ENCODE measurements at regions not wholly inside any gene's neighbourhood (a gene's known extent, or its start where the extent isn't known, plus 50 kb on each side); places are given as distances from the start of the nearest gene placed in this dataset.

DNA sequence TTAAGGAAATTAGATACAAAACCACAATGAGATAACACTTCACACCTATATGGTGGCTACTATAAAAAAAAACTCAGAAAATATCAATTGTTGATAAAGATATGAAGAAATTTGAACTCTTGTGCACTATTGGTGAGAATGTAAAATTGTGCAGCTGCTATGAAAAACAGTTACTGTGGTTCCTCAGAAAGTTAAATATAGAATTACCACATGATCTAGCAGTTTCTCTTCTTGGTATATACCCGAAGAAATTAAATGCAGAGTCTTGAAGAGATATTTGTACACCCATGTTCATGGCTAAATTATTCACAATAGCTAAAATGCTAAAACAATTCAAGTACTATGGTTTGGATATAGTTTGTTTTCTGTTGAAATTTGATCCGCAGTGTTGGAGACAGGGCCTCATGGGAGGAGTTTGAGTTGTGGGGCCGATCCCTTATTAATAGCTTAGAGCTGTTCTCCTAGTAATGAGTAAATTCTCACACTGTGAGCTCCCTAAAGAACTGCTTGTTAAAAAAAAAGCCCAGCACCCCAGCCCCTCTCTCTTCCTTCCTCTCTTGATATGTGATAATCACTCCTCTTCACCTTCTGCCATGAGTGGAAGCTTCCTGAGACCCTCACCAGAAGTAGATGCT, 1412.1 kb downstream of the PLA2G4A start:
- no peak for DNase-seq

DNA sequence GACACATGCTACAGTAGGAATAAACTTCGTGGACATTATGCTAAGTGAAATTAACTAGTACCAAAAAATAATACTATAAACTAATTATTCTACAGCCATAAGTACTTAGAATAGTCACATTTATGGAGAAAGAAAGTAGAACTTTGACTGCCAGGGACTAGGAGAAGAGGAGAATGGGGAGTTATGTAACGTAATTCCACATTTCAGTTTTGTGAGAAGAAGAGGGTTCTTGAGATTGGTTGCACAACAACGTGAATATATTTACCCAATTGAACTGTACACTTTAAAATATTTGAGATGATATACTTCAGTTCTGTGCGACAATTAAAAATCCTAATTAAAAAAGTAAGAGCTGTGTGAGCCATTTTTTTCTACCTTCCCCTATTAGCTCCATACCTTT, 1412.9 kb downstream of the PLA2G4A start:
- DNase-seq = no peak

DNA sequence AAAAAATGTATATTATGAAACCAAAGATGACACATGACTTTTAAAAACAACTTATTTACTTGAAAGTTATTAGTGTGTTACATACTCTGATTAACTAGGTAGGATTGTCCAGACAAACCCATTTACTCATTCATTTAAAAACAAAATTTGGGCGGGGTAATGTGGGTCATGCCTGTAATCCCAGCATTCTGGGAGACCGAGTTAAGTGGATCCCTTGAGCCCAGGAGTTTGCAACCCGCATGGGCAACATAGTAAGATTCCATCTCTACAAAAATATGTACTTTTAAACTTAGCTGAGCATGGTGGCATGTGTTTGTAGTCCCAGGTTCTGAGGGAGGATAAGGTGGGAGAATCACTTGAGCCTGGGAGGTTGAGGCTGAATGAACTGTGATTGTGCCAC, 1414.7 kb downstream of the PLA2G4A start:
- no peak for DNase-seq

DNA sequence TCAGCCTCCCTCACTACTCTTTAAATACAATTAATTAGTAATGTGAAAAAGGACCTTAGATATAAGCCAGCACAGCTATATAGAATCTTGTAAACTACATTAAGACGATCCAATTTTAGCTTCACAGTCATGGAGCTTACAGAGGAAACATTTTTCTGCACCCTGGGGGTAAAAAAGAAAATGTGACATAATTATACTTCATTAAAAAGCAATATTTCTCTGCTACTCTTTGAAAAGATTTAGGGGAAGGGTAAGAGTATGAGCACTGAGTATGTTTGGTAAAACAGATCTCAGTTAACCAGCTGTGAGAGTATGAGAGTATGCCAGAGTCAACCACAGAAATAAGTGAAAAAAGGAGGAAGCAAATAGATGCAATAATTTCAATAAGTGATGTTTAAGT, 1415.9 kb downstream of the PLA2G4A start:
- DNase-seq = no peak

DNA sequence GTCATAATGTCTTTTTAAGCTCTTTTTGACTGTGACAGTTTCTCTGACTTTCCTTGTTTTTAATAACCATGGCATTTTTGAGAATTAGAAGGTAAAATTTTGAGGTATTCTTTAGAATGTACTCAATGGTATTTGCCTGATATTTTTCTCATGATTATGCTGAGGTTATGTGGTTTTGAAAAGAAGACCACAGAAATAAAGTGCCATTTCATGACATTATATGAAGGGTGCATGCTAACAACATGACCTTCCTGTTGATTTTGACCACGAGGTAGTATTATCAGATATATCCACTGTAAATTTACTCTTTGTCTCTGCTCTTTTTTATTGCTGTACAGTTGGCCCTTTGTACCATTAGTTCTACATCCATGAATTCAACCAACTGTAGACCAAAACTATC, 1418.5 kb downstream of the PLA2G4A start:
- no peak for DNase-seq

DNA sequence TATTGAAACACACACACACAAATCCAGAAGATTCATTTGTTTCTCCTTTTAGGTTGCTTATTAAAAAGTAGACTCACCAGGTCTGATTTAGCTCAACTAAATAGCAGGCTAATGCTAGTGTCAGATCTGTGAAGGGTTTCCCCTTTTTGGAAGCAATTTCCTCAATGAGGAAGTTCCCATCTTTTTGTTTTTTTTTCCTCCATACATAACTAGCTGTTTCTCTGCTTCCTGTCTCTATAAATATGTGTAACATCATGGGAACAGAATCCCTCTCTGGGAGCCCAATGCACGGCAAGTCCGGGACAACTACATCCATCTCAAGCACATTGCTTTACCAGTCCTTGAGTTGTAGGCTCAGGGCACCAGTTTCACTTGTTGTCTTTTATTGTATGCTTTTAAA, 1421.1 kb downstream of the PLA2G4A start:
- no peak for DNase-seq

DNA sequence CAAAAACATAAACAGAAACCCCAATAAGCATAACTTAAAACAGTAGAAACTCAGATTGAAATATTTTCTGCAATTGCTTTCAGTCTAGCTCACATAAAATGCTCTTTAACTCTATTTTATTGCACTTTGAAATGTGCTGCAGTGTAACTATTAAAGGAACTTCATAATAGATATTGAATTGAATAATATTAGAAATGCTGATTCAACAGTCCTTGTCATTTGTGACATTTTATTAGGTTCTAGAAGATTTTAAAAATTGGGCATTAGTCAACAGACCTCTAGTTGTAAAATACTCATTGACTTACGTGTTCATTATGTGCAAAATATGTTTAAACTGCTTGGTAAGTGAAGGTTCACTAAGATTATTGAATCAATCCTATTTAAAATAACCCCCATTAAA, 1422.3 kb downstream of the PLA2G4A start:
- DNase-seq = no peak

DNA sequence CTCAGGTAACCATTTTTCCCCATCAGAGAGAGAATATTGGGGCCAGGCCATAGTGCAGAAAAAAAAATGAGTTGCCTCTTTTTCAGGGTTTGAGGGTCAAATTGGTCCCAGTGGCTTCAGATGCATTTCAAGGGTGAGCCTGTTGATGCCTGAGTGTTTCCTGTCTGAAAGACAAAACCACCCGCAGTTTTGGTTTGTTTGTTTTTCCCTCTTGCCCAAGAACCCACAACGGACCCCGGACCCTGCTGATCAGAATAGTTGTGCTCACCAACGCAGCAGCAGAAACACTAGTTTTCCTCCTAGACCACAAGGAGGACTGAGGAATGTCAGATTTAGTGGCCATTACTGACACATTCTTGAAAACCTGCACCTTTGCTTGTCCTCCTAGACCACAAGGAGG, 1433.1 kb downstream of the PLA2G4A start:
- DNase-seq = no peak

DNA sequence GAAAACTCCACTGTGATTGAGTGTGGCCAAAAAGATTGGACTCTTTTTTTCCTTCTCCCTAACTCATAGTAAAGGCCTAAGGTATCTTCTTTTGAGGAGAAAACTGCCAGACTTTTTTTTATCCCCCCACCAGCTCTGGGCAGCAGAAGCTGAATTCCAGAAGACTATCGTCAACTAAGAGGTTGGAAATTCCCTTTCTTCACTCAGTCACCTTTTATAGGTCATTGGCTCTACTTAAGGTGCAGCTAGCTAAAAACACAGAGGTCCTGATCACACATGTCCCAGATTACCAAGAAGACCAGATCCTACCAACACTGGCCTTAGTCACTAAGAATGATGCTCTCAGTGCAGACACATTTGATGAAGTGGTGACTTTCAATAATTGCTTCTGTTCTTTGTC, 1441.2 kb downstream of the PLA2G4A start:
- no peak for DNase-seq

DNA sequence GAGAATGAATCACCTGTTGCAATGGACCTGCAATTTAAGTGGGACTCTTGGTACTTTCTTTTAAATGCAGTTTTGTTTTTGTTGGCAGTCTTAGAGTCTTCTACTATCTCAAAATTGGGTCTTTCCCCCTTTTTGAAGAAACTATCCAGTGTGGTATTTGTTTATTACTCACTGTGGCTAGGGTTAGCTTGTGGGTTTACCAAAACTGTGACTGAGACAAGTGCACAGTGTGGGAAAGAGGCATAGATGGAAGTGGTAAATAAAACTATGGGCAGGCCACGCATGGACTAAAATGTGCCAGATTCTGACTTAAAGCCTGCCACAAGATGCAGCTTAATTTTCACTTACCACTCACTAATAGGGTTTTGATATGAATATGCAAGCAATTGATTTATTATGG, 1441.7 kb downstream of the PLA2G4A start:
- no peak for DNase-seq

DNA sequence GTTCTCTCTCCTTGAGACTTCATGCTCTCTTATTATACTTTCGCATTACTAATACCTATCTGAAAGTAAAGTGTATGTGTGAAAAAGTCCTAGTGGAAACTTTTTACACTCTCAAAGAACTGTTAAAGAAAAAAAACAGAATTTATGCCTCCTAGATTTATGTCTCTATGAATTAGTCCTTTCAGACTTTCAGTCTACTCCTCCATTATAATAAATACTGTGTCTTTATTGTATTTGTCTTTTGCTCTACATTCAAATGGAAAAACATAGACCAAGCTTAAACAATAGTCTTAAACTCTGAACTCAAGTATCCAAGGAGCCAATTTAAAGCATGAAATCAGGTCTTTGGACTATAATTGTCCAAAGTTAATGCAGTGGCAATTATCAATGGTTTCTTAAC, 1449.0 kb downstream of the PLA2G4A start:
- no peak for DNase-seq

DNA sequence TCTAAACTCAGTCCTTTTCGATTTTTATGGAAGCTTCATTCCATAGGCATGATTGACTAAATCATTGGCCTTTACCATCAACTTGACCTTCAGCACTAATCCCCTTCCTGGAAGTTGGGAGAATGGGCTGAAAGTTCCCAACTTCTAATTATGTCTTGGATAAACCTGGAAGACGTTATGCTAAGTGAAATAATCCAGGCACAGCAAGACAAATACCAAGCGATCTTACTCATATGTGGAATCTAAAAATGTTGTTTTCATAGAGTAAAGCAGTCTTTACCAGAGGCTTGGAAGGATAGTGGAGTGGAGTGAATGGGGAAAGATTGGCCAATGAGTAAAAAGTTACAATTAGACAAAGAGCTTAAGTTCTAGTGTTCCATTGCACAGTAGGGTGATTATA, 1453.2 kb downstream of the PLA2G4A start:
- DNase-seq = no peak

DNA sequence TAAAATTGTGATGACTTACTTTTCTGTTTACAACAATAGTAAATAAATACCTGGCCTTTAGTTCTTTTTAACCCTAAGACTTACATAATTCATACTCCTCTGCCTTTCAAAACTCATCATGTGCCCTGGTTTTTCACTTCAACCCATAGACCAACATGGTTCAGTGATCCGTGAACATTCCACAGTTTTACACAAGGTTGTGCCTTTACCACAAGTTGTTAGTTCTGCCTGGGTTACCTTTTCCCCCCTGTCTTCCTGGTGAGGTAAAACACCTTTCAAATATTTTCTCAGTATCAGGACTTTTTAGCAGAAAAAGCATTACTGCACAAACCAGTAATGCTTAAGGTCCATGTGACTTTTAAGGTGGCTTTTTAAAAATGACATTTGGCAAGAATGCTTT, 1466.4 kb downstream of the PLA2G4A start:
- DNase-seq = no peak

DNA sequence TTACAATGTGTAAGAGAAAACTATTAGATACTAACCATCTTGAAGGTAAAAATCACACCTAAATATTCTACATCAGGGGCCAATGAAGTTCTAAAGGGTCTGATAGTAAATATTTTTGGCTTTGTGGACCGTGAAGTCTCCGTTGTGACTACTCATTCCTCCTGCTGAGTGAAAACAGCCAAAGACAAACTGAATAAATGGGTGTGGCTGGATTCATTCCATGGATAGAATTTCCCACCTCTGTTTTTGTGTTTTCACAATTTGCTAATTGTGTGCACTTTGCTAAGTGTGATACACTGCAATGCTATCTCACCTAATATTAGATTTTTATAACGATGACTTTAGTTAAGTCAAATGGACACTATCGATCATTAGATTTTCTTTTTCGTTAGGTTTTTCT, 1474.0 kb downstream of the PLA2G4A start:
- DNase-seq = no peak

DNA sequence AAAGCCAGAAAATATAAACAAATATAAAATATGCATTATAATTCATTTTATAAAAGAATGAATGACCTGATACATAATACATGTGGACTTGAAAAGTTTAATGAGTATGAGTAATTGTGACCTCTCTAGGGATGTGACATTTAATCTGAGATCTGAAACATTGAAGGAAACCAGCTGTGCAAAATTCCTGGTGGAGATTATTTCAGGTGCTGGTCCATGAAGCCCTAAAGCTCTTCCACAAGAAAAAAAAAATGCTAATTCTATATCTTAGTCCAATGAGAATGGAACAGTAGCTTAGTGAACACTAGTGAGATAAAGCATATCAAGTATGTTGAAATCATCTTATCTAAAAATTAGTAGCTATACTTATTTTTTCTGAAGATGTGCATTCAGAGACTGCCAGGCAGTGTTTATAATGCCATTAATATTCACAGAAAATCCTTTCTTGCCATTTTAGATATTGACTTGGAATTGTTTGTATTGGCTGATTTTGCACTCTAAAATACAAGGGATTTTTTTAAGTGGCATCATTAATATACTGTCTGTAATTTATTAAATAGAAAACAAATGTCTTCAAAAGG, 1485.9 kb downstream of the PLA2G4A start:
- DNase-seq = no peak

DNA sequence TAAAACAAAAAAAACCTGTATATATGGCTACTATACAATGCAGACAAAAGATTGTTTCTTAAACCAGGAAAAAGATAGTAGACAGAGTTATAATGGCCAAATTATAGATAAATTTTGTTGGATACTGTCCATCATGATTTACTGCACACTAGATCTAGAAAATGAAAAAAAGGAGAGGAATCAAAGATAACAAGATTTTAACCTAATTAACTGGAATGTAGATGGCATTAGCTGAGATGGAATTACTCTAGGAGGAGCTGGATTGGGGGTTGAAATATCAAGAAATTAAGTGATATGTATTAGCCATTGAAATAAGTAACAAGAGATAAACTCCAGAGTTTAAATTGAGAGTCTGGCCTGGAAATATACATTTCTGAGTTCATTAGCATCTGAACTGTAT, 1489.1 kb downstream of the PLA2G4A start:
- no peak for DNase-seq

DNA sequence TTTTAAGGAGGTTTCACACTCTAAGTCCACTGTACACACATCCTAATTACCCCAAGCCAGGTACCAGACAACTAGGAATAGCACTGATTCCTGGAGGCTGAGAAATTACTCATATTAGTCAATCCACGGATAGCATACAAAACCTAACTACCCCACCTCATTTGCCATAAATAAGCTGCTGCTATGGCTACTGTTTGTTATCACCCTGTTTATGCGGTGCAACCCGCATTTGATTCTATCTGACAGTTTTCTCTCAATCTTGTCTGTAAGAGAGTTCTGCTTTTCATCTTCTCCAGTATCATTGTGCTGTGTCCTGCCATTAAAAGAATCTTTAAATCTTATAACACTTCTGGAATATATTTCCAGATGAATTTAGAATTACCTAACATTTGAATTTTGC, 1496.5 kb downstream of the PLA2G4A start:
- no peak for DNase-seq

DNA sequence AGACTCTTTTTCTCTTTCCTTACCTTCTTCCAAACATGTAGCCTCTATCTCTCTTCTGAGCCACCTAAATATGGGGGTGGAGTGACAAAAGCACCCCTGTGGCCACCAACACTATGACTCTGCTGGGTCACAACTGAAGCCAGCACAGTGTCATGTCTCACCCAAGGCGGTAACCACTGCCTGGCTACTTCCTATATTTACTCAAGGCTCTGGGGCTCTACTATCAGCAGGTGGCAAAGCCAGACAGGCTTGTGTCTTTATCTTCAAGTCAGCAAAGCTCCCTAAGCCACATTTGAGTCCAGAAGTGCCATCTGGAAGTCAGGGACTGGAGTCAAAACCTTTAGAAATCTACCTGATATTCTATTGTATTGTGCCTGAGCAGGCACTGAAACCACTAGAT, 1515.2 kb downstream of the PLA2G4A start:
- no peak for DNase-seq

DNA sequence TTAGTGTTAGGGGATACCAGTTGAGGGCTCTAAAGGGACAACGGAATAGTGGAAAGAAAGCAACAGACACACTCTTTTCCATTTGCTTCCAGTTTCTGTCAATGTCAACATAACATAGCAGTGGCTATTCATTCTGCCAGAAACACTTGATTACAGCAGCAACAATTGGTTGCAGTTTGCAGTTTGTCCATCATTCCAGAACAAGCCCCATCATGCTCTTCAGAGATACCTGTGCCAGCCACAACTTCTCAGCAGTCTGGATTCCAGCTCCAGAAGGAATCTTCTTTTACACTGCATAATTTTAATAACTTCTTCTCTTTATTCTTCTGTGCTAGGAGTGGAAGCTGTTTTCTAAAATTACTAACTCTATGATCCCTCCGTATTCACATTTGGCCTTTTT, 1521.4 kb downstream of the PLA2G4A start:
- DNase-seq = no peak

DNA sequence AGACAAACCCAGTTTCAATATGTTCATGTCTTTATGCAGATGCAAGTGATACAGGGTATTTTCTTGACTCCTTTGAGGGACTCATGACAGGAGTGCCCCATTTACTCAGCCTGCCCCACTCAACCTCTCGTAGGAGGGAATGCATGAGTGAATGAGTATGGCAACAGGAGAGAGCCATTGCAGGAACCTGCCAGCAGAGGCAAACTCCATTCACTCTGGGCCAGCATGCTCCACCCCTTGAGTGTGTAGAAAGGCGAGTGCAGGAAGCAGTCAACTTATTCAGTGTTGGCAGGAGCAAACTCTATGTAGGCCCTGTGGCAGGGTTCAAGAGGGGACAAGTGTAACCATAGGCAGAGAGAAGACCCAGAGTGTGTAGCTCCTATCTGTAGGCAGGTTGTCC, 1526.3 kb downstream of the PLA2G4A start:
- DNase-seq = no peak

DNA sequence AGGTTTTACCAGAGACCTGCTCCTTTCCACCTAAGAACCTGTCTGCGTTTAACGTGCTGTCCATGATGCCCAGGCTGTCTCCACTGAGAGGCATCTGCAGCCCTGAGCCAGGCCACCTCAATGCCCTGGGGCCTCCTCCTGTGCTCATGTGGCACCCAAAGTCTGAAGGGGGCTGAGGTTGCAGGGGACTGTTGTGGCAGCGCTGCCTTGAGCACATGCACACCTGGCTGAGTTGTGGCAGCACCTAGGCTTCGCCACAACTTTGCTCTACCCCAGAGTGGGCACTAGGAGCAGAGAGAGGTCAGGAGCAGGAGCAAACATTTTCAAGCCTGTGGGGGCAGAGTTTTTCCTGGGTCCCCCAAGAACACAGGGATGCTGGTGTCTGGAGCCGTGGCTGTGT, 1527.1 kb downstream of the PLA2G4A start:
- DNase-seq = no peak

DNA sequence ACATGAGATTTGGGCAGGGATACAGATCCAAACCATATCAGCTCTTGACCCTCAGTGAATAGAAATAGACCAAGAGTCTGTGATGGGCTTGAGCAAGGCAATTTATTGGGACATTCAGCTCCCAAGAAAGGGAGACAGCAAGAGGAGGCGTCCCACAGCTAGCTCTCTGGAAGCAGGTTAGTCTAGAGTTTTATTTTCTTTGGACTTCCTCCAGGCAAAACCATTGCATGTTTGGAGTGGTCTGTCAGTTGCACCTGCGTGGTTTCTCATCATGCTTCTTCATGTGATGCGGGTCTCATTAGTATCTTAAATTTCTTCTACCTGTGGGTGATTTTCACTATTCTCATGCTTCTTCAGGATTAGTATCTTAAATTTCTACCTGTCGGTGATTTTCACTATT, 1530.6 kb downstream of the PLA2G4A start:
- DNase-seq = no peak

DNA sequence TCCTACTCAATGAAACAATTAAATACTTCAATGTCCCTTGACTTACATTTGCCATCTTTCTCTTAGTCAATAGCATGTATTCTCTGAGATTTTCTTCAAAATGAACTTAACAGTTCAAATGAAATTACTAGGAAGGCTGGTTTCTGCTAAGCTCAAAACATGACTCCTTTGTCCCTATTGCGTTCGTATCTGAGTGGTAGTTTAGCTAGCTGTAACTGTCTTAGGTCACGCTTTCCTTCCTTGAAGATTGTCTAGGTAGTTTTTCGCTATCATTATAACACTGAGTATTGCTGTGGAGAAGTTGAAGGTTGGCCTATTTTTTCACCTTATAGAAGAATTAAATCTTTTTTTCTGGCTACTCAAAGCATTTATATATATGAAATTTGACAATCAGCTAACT, 1535.2 kb downstream of the PLA2G4A start:
- no peak for DNase-seq

DNA sequence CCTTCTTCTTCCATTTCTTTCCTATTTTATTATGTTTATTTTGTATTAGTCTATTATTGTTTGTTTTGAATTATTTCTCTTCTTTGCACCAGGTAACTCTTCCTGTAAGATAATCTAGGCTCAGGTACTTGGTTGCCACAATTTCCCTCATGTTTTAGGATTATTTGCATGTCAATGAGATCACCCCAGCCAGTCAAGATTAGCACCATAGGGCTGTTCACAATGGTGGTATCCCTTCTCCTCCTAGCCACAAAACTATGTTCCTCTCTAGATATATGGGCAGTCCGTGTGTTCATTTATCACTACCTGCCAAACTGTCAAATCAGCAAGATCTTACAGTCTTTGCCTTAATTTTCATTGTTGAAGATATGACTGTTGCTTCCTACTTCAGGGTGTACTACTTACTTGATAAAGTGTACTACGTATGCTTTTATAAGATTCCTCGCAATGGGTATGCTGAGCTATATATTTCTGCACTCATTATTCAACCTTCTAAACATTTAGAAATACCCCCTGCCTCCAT, 1536.2 kb downstream of the PLA2G4A start:
- no peak for DNase-seq

DNA sequence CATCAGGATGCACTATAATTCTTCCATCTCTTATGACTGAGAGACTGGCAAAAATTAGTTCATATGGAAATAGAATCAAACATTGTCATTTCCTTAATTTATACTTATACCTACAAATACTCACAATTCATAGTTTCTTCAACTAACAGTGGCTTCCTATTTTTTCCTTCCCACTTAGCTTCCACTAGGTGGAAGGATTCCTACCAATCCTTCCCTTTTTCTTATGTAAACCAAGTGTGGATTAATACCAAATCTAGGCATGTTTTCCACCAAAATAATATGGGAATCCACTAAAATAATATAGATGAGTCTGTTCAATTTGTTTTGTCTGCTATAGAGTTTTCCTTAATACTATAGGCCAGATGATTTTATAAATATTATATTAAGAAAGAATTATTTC, 1537.1 kb downstream of the PLA2G4A start:
- no peak for DNase-seq
